Mesenchymal stem cell (in vitro differentiated cells and primary cell): ENCODE measurements at regions not wholly inside any gene's neighbourhood (a gene's known extent, or its start where the extent isn't known, plus 50 kb on each side); places are given as distances from the start of the nearest gene placed in this dataset.
"Not testable (repeated sequence)": the region's sequence is repeated elsewhere in the genome, so short reads cannot be mapped to it uniquely, and the experiment has no call there.

Experiments
- DNase-seq: peaks from one replicate; pipeline ENCODE4 v3.0.0-alpha.2; 2013
- H2AFZ ChIP-seq: one replicate; pipeline ENCODE4 v1.6.1; 2013; ENCODE audit warnings: low read depth, mild to moderate bottlenecking, control low read depth, inconsistent platforms, low read length, moderate library complexity
- H2AK5ac ChIP-seq: 2 replicates; pipeline ENCODE4 v1.6.1; 2013; ENCODE audit warnings: low read length, moderate library complexity, mild to moderate bottlenecking, inconsistent platforms; ENCODE audit not compliant: severe bottlenecking
- H2BK120ac ChIP-seq: one replicate; pipeline ENCODE4 v1.6.1; 2013; ENCODE audit warnings: low read depth, mild to moderate bottlenecking, inconsistent platforms, low read length, moderate library complexity
- H2BK12ac ChIP-seq, 2 experiments: one replicate each; pipeline ENCODE4 v1.6.1; 2013; ENCODE audit warnings: inconsistent platforms in 2 of 2, low read length in 2 of 2, mild to moderate bottlenecking in 2 of 2, moderate library complexity in 2 of 2, control low read depth in 1 of 2
- H2BK15ac ChIP-seq: one replicate; pipeline ENCODE4 v1.6.1; 2013; ENCODE audit warnings: mild to moderate bottlenecking, low read depth, inconsistent platforms; ENCODE audit not compliant: poor library complexity, severe bottlenecking
- H2BK5ac ChIP-seq: 2 replicates; pipeline ENCODE4 v1.6.1; 2013; ENCODE audit warnings: low read depth, mild to moderate bottlenecking, low read length, control low read depth, inconsistent platforms; ENCODE audit not compliant: poor library complexity, severe bottlenecking
- H3K14ac ChIP-seq, 2 experiments: one replicate each; pipeline ENCODE4 v1.6.1; 2013; ENCODE audit warnings: inconsistent platforms in 2 of 2, low read length in 2 of 2, control low read depth in 1 of 2, mild to moderate bottlenecking in 1 of 2, moderate library complexity in 1 of 2
- H3K18ac ChIP-seq, 2 experiments: one replicate each; pipeline ENCODE4 v1.6.1; 2013; ENCODE audit warnings: inconsistent platforms in 2 of 2, low read length in 2 of 2, control low read depth in 1 of 2, low read depth in 1 of 2, mild to moderate bottlenecking in 1 of 2
- H3K23ac ChIP-seq, 2 experiments: one replicate each; pipeline ENCODE4 v1.6.1; 2013; ENCODE audit warnings: inconsistent platforms in 2 of 2, low read length in 2 of 2, mild to moderate bottlenecking in 2 of 2, moderate library complexity in 2 of 2, control low read depth in 1 of 2
- H3K27ac ChIP-seq: 2 replicates; pipeline ENCODE4 v1.5.1; 2013; ENCODE audit warnings: mild to moderate bottlenecking, moderate library complexity, low read length, control low read depth, inconsistent platforms; ENCODE audit not compliant: poor library complexity, severe bottlenecking
- H3K27me3 ChIP-seq, 2 experiments: 2 replicates each; pipeline versions ENCODE4 v1.6.1 to v1.7.0; 2013; ENCODE audit warnings: low read length in 2 of 2, mild to moderate bottlenecking in 2 of 2, moderate library complexity in 2 of 2, control low read depth in 1 of 2, inconsistent platforms in 1 of 2; ENCODE audit not compliant: control insufficient read depth in 1 of 2, insufficient read depth in 1 of 2
- H3K36me3 ChIP-seq, 2 experiments: 2 replicates each; pipeline versions ENCODE4 v1.6.1 to v1.7.0; 2013; ENCODE audit warnings: low read length in 2 of 2, control low read depth in 1 of 2, inconsistent platforms in 1 of 2, low read depth in 1 of 2, mild to moderate bottlenecking in 1 of 2; ENCODE audit not compliant: insufficient read depth in 2 of 2, control insufficient read depth in 1 of 2
- H3K4ac ChIP-seq, 2 experiments: one replicate each; pipeline ENCODE4 v1.6.1; 2013; ENCODE audit warnings: inconsistent platforms in 2 of 2, low read length in 2 of 2, mild to moderate bottlenecking in 2 of 2, moderate library complexity in 2 of 2, control low read depth in 1 of 2, low read depth in 1 of 2
- H3K4me1 ChIP-seq: 2 replicates; pipeline ENCODE4 v1.6.1; 2013; ENCODE audit warnings: low read depth, low read length, control low read depth; ENCODE audit not compliant: control insufficient read depth, insufficient read depth
- H3K4me2 ChIP-seq: 2 replicates; pipeline ENCODE4 v1.6.1; 2013; ENCODE audit warnings: low read length, mild to moderate bottlenecking, inconsistent platforms; ENCODE audit not compliant: poor library complexity, severe bottlenecking
- H3K4me3 ChIP-seq, 2 experiments: 2 replicates each; pipeline versions ENCODE4 v1.5.1 to v1.7.0; 2013; ENCODE audit warnings: low read length in 2 of 2, mild to moderate bottlenecking in 2 of 2, control low read depth in 1 of 2, low read depth in 1 of 2; ENCODE audit not compliant: insufficient read depth in 1 of 2
- H3K79me1 ChIP-seq: replicated peaks from 2 replicates; pipeline ENCODE4 v1.6.1; 2013; ENCODE audit warnings: mild to moderate bottlenecking, control low read depth, low read length, inconsistent platforms; ENCODE audit not compliant: poor library complexity, severe bottlenecking
- H3K9ac ChIP-seq: 2 replicates; pipeline ENCODE4 v1.7.0; 2013; ENCODE audit warnings: mild to moderate bottlenecking, low read length, moderate library complexity
- H3K9me3 ChIP-seq: 2 replicates; pipeline ENCODE4 v1.7.0; 2013; ENCODE audit warnings: mild to moderate bottlenecking, low read length; ENCODE audit not compliant: control insufficient read depth
- H4K8ac ChIP-seq: one replicate; pipeline ENCODE4 v1.6.1; 2013; ENCODE audit warnings: inconsistent platforms, mild to moderate bottlenecking, low read length, moderate library complexity
- H4K91ac ChIP-seq: one replicate; pipeline ENCODE4 v1.6.1; 2013; ENCODE audit warnings: mild to moderate bottlenecking, low read length, inconsistent platforms
- WGBS: methylation state at CpG from one replicate; pipeline ENCODE4 v1.1.7; 2013; ENCODE audit warnings: mixed read lengths; 5-methylcytosine and 5-hydroxymethylcytosine counted together

DNA sequence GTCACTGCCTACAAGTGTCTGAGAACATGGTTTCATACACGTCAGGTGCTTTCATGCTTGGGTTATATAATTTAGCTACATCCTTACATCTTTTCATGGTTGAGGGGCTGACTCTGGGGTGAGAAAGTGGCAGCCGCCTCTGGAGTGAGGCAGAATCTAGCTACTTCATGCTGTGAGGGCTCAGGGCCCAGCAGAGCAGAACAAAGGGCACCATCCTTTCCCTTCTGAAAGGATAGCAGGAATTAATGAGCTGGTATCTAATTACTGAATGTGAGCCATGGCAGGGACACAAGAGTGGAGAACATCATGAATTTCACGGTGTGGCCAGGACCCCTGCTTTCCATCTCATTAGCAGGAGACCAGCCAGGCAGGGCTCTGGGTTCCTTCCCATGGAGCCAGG lies 217.0 kb downstream of the ATP6V0E2 start:
- not testable (repeated sequence) for H2BK12ac ChIP-seq

DNA sequence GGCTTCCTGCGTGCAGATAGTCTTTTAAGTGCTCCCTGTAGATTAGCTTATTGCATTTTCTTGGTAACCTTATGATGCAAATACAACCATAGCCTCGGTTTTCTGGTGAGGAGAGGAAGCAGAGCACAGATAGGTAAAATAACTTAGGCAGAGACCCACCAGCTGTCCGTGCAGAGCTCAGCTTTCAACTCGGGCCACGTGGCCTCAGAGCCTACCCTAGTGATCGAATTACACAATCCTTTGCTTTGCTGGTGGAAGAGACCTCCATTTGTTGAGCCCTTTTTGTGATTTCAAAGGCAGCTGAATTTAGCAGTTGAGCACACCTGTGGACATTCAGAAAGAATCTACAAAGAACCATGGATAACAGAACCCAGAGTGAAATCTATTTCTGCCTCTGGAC lies 220.1 kb downstream of the ATP6V0E2 start:
- H3K18ac ChIP-seq, H4K91ac ChIP-seq, H2BK12ac ChIP-seq, H3K27ac ChIP-seq, H2AFZ ChIP-seq, H3K4me3 ChIP-seq, H3K14ac ChIP-seq, H4K8ac ChIP-seq, DNase-seq, H2AK5ac ChIP-seq, H2BK5ac ChIP-seq, H3K4ac ChIP-seq, H2BK15ac ChIP-seq, H2BK120ac ChIP-seq, H3K23ac ChIP-seq, H3K4me1 ChIP-seq, H3K27me3 ChIP-seq, H3K36me3 ChIP-seq, H3K79me1 ChIP-seq, H3K4me2 ChIP-seq, H3K9me3 ChIP-seq, H3K9ac ChIP-seq: not testable (repeated sequence)
- WGBS, result 34% methylated on average over 4 of the region's 6 CpGs

More for the DNA sequence above, 217.0 kb downstream of the ATP6V0E2 start:
- not testable (repeated sequence) for H3K4me1 ChIP-seq, H2BK5ac ChIP-seq, H3K23ac ChIP-seq, H3K9me3 ChIP-seq, H4K91ac ChIP-seq, H3K36me3 ChIP-seq, H2AFZ ChIP-seq, DNase-seq, H3K18ac ChIP-seq, H2BK120ac ChIP-seq, H2AK5ac ChIP-seq, H4K8ac ChIP-seq, H2BK15ac ChIP-seq, H3K14ac ChIP-seq, H3K4me2 ChIP-seq, H3K27ac ChIP-seq, H3K27me3 ChIP-seq, H3K4ac ChIP-seq, H3K9ac ChIP-seq, H3K4me3 ChIP-seq, H3K79me1 ChIP-seq
- 50% methylated on average over 1 of the region's 3 CpGs for WGBS

DNA sequence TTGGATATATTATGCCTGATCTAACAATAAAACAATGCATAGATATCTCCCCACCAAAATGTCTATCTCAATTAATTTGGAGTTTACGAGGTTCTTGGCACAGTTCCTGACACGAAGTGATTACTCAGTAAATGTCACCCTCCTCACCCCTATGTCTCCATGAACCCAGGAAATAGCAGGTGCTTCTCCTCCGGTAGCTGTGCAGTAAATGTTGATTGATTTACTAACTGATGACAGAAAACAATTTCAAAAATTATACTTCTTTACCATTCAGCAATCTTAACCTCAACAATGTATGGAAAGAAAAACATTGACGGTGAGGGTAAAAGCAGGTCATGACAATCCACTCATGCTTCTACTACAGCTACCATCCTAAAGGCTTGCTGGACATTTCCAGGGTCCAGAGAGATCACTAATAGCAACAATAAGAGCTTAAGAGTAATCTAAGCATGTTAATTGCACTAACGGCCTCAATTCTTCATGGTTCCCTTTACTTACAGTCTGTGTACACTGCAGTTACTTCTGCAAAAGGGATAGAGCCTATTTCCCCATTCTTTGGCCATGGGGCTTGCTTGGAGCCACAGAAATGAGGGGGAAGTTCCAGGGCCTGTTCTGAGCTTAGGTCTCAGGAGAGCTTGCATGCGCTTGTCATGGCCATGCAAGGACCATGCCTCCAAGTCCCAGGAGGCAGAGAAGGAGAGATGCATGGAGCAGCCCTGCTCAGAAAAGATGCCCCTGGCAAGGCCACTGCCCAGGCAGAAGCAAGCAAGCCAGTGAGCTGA lies 222.6 kb downstream of the ATP6V0E2 start:
- not testable (repeated sequence) for DNase-seq, H3K27ac ChIP-seq, H3K18ac ChIP-seq, H2BK15ac ChIP-seq, H3K4me1 ChIP-seq, H4K8ac ChIP-seq, H4K91ac ChIP-seq, H3K23ac ChIP-seq, H3K9me3 ChIP-seq, H3K4me3 ChIP-seq, H2BK5ac ChIP-seq, H2AFZ ChIP-seq, H2AK5ac ChIP-seq, H3K4ac ChIP-seq, H3K27me3 ChIP-seq, H3K9ac ChIP-seq, H3K4me2 ChIP-seq, H2BK12ac ChIP-seq, H2BK120ac ChIP-seq, H3K79me1 ChIP-seq, H3K36me3 ChIP-seq, H3K14ac ChIP-seq
- 72% methylated on average over 4 of the region's 6 CpGs for WGBS

DNA sequence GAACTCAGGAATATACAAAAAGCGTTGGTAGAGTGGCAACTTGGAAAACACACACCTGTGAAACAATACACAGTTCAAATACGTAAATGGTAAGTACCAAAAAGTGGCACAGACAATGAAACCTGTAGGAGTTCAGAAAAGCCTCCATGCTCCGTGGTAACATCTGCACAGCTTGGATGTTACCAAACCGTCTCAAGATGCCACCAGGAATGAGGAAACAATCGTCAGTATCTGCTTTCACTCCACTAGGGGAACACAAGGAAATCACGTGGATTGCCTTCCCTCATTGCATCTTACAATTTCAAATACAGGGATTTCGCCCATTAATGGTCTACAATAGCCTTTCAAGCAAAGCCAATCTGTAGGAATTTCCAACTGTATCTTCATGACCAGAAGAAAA lies 224.6 kb upstream of the LRRC61 start:
- H4K91ac ChIP-seq, H2BK5ac ChIP-seq, H3K14ac ChIP-seq, H2AK5ac ChIP-seq, H2AFZ ChIP-seq, H3K4me1 ChIP-seq, H3K18ac ChIP-seq, H3K27ac ChIP-seq, H3K4me2 ChIP-seq, H2BK120ac ChIP-seq, H3K27me3 ChIP-seq, H3K36me3 ChIP-seq, H3K23ac ChIP-seq, DNase-seq, H4K8ac ChIP-seq, H3K4ac ChIP-seq, H3K4me3 ChIP-seq, H2BK12ac ChIP-seq, H2BK15ac ChIP-seq, H3K9me3 ChIP-seq, H3K9ac ChIP-seq, H3K79me1 ChIP-seq: not testable (repeated sequence)
- WGBS, result 33% methylated on average over 1 of the region's 7 CpGs
